Heart right ventricle (tissue), 16 donors: ENCODE measurements at regions not wholly inside any gene's neighbourhood (a gene's known extent, or its start where the extent isn't known, plus 50 kb on each side); places are given as distances from the start of the nearest gene placed in this dataset.
A peak's percentile ranks its signal among the peaks of the same experiment; 100 is the strongest.

Experiments
- ATAC-seq, 8 donors: fragments of 200-7000 bp; cut with Tn5 transposase; one replicate each; pipeline ENCODE4 v1.9.1; 2020; ENCODE audit warnings: mild to moderate bottlenecking in 8 of 8, moderate library complexity in 8 of 8, moderate number of reproducible peaks in 1 of 8
- DNase-seq, 2 donors: peaks; one replicate each; pipeline ENCODE4 v3.0.0-alpha.2; 2020
- H3K27ac ChIP-seq, 10 donors: fragments of 200-600 bp; sonication (generic) in 2 of 10; one replicate each; pipeline versions ENCODE4 v1.5.0 to v1.8.0; 2020 to 2022; ENCODE audit warnings: mild to moderate bottlenecking in 3 of 10
- H3K27me3 ChIP-seq, 7 donors: fragments of 200-600 bp; one replicate each; pipeline ENCODE4 v1.8.0; 2021 to 2022; ENCODE audit warnings: mild to moderate bottlenecking in 2 of 7
- H3K36me3 ChIP-seq, 9 donors: fragments of 200-600 bp; sonication (generic) in 1 of 9; one replicate each; pipeline versions ENCODE4 v1.5.0 to v1.8.0; 2020 to 2022; ENCODE audit warnings: mild to moderate bottlenecking in 2 of 9
- H3K4me1 ChIP-seq, 9 donors: fragments of 200-600 bp; sonication (generic) in 1 of 9; one replicate each; pipeline versions ENCODE4 v1.5.0 to v1.8.0; 2020 to 2022; ENCODE audit warnings: mild to moderate bottlenecking in 4 of 9
- H3K4me3 ChIP-seq, 10 donors: fragments of 200-600 bp; sonication (generic) in 2 of 10; one replicate each; pipeline versions ENCODE4 v1.5.0 to v1.8.0; 2020 to 2022; ENCODE audit warnings: mild to moderate bottlenecking in 7 of 10, moderate library complexity in 2 of 10
- H3K9me3 ChIP-seq, 11 donors: fragments of 200-600 bp in 10 of 11; sonication (generic) in 2 of 11; one replicate each; pipeline versions ENCODE4 v1.5.0 to v1.8.0; 2013 to 2022; ENCODE audit warnings: mild to moderate bottlenecking in 2 of 11, control low read depth in 1 of 11, moderate library complexity in 1 of 11
- WGBS, 2 donors: extraction: QIAGEN DNeasy Blood & Tissue Kit; methylation state at CpG; one replicate each; pipeline ENCODE4 v1.1.7; 2013; ENCODE audit warnings: inconsistent platforms in 1 of 2; 5-methylcytosine and 5-hydroxymethylcytosine counted together
- intact Hi-C, 10 donors: fragments of 100-400 bp; cut with DNase I; formaldehyde crosslinking; loops; one replicate each; pipeline versions ENCODE4 v1.11.1 to v1.14.2; 2022
- TF ChIP-seq, protein P1 (sequence below), 9 donors: fragments of 200-600 bp; sonication (generic) in 2 of 9; IDR thresholded peaks; one replicate each; pipeline versions ENCODE4 v1.5.0 to v1.8.0; 2021 to 2022; ENCODE audit warnings: antibody characterized with exemption in 9 of 9, mild to moderate bottlenecking in 5 of 9, moderate library complexity in 1 of 9
- donor health status: Arrhythmogenic right ventricular cardiomyopathy.
- donor health status: ischemic (EF 13 %, LVEDD 7.1; RV severe dilation, severe dysfunction).
- donor health status: healthy with polysubstance abuse.
- donor health status: DM: no; HTN: yes; CAD: no.
- donor health status: DM: no; HTN: no; CAD: no.
- donor health status: ischemic (EF 25% LVEDD 6.9; RV normal size, moderate dysfunction).
- donor health status: ischemic (EF 25% LVEDD 5.7; RV mildly dilated, moderate dysfunction).
- donor health status: healthy.
- donor health status: DM: yes; HTN: yes; CAD: no.
- donor health status: Ischemic cardiomyopathy.
- donor health status: ischemic (EF 35%, LVEDD 5.7; RV mildly dilated, moderate dysfunction).
- donor health status: nonischemic (EF 11% LVEDD 7.7; RV severe dilation, severe dysfunction).
- donor health status: DM: yes; HTN: yes; CAD: no.
- donor health status: PGD.
- donor health status: ischemic (EF 29% LVEDD 5.4; RV normal size, mild dysfunction).
- donor health status: nonischemic (EF 23%, LVEDD 6.1; RV moderate dilation, normal function).

DNA sequence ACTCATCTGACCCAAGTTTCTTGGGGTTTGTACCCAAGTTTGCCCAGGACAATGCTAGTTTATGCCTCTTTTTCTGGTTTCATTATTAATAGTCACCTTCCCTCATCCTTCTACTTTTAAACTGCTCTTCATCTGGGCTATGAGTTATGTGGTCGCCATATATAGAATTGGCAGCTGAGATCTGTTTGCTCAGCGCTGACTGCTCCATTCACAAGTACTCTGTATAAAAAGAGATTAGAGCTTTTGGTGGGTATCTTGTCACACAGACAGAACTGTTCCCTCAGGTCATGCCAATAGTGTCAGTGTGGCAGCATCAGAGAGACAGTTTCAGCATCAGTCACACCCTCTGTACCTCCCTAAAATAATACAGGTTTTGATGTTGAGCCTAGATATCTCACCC lies 326.0 kb downstream of the RAB38 start:
- Histone ChIP-seq H3K4me3 (no peak overlapping the region), H3K27me3 (no peaks in the 10 kb centered on the region), H3K27ac (no peak overlapping the region), H3K9me3 (no peaks in the 10 kb centered on the region), H3K36me3 (no peaks in the 10 kb centered on the region), H3K4me1 (no peaks in the 10 kb centered on the region)
- WGBS, 2 donors: 56 to 66% methylated on average over 2 of the region's 2 CpGs
- DNase-seq (no peak), ATAC-seq (peak in 3 of 8 donors; percentile 30 to 68 (median 40))
- TF ChIP-seq, protein P1, sequence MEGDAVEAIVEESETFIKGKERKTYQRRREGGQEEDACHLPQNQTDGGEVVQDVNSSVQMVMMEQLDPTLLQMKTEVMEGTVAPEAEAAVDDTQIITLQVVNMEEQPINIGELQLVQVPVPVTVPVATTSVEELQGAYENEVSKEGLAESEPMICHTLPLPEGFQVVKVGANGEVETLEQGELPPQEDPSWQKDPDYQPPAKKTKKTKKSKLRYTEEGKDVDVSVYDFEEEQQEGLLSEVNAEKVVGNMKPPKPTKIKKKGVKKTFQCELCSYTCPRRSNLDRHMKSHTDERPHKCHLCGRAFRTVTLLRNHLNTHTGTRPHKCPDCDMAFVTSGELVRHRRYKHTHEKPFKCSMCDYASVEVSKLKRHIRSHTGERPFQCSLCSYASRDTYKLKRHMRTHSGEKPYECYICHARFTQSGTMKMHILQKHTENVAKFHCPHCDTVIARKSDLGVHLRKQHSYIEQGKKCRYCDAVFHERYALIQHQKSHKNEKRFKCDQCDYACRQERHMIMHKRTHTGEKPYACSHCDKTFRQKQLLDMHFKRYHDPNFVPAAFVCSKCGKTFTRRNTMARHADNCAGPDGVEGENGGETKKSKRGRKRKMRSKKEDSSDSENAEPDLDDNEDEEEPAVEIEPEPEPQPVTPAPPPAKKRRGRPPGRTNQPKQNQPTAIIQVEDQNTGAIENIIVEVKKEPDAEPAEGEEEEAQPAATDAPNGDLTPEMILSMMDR (IDR thresholded peaks at IDR 0.05): no peak
- intact Hi-C loops: no loop called here

DNA sequence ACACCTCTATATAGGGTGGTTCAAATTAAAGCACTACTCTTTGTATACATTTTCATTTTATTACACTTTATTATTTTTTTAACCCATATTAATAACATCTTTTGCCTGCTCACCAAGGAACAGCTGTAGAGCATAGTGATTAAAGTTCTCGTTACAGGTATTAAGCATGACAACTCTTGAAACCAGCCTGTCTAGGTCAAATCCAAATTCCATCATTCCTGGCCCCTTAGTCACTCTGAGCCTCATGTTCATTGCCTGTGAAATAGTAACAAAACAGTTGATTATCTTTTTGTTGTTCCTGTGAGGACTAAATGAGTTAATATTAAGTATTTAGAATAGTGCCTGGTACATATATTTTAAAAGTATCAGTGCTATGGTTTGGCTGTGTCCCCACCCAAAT lies 334.5 kb downstream of the RAB38 start:
- intact Hi-C loops: no loop called here
- DNase-seq (no peak), ATAC-seq (no peak)
- H3K4me3 ChIP-seq: no peak overlapping the region
- H3K4me1 ChIP-seq: no peaks in the 10 kb centered on the region
- no peak overlapping the region for H3K27ac ChIP-seq
- H3K9me3 ChIP-seq: peaks cover 0 to 8% (median 0%) of the 10 kb centered on the region in 11 donors
- TF ChIP-seq, protein P1 (IDR thresholded peaks at IDR 0.05): no peak
- 84 to 85% methylated on average over 1 of the region's 1 CpG for WGBS, 2 donors
- H3K27me3 ChIP-seq: no peaks in the 10 kb centered on the region
- H3K36me3 ChIP-seq: no peaks in the 10 kb centered on the region

DNA sequence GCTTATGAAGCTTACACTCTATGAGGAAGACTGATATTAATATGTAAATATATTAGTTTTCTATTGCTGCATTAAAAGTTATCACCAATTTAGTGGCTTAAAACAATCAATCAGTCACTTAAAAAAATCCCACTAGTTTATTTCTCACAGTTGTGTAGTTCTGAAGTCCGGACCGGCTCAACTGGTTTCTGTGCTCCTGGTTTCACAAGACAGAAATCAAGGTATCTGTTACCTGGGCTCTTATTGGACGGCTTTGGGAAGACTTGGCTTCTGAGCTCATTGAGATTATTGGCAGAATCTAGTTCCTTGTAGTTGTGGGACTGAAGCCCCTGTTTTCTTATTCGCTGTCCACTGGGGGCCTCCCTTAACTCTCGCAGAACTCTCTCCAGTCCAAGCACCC lies 343.0 kb downstream of the RAB38 start:
- no peaks in the 10 kb centered on the region for H3K36me3 ChIP-seq
- ATAC-seq (no peak), DNase-seq (no peak)
- H3K9me3 ChIP-seq: peaks cover 0 to 8% (median 0%) of the 10 kb centered on the region in 11 donors
- 88 to 93% methylated on average over 5 of the region's 5 CpGs for WGBS, 2 donors
- H3K4me3 ChIP-seq: no peak overlapping the region
- TF ChIP-seq, protein P1 (IDR thresholded peaks at IDR 0.05): no peak
- H3K4me1 ChIP-seq: no peaks in the 10 kb centered on the region
- H3K27me3 ChIP-seq: no peaks in the 10 kb centered on the region
- intact Hi-C loops: no loop called here
- H3K27ac ChIP-seq: no peak overlapping the region

- ATAC-seq (no peak), DNase-seq (no peak)
- Histone ChIP-seq H3K4me1 (peaks cover 0 to 8% (median 0%) of the 10 kb centered on the region in 9 donors), H3K36me3 (no peaks in the 10 kb centered on the region), H3K27ac (no peak overlapping the region), H3K9me3 (peaks cover 0 to 3% (median 0%) of the 10 kb centered on the region in 11 donors), H3K4me3 (no peak overlapping the region), H3K27me3 (no peaks in the 10 kb centered on the region)
- 14 to 19% methylated on average over 3 of the region's 3 CpGs for WGBS, 2 donors
- TF ChIP-seq, protein P1 (IDR thresholded peaks at IDR 0.05): no peak
- intact Hi-C loops: no loop called here
These were observed 355.2 kb downstream of the RAB38 start for GRCh38 chr11:87820011-87820410.
